IMR-90 (cell line): ENCODE measurements at regions not wholly inside any gene's neighbourhood (a gene's known extent, or its start where the extent isn't known, plus 50 kb on each side); places are given as distances from the start of the nearest gene placed in this dataset.

ENCODE experiments used
- ATAC-seq: fragments of 200-7000 bp; cut with Tn5 transposase; 2 replicates; pipeline ENCODE4 v1.9.1; 2020; ENCODE audit warnings: low read depth, mild to moderate bottlenecking, moderate library complexity
- BruUV-seq: library from RNA; stranded (reverse); fragments of 400-500 nt; replicated peaks from 2 replicates; lab custom pipeline; 2021; lab: Mats Ljungman, UMichigan
- CTCF ChIA-PET: fragments of 300-600 bp; formaldehyde crosslinking; extraction: SDS; loops from one replicate; lab custom pipeline; 2021; ENCODE audit warnings: antibody characterized with exemption; lab: Yijun Ruan, JAX
- POLR2A ChIA-PET: fragments of 300-600 bp; sonication (Branson Sonifier 250); formaldehyde crosslinking; loops from one replicate; lab custom pipeline; 2022; ENCODE audit warnings: antibody characterized with exemption; ENCODE audit not compliant: unreplicated experiment; lab: Charles Lee
- DNase-seq: peaks from one replicate; pipeline ENCODE4 v3.0.0; 2013
- H2AFZ ChIP-seq: replicated peaks from 2 replicates; pipeline ENCODE3; 2013; ENCODE audit warnings: low read length, mild to moderate bottlenecking; ENCODE audit not compliant: poor library complexity
- H2AK5ac ChIP-seq: 2 replicates; pipeline ENCODE4 v1.6.1; 2013; ENCODE audit warnings: low read depth, low read length, inconsistent platforms
- H2AK9ac ChIP-seq: replicated peaks from 2 replicates; pipeline ENCODE3; 2013; ENCODE audit warnings: mild to moderate bottlenecking, low read depth, low read length, moderate library complexity; ENCODE audit not compliant: poor library complexity
- H2BK120ac ChIP-seq: 2 replicates; pipeline ENCODE4 v1.6.1; 2013; ENCODE audit warnings: low read depth, low read length, inconsistent platforms
- H2BK15ac ChIP-seq: 3 replicates; pipeline ENCODE4 v1.6.1; 2013; ENCODE audit warnings: low read depth, low read length, inconsistent platforms
- H2BK20ac ChIP-seq: 2 replicates; pipeline ENCODE4 v1.6.1; 2013; ENCODE audit warnings: low read depth, mild to moderate bottlenecking, inconsistent platforms, low read length, moderate library complexity
- H2BK5ac ChIP-seq: 2 replicates; pipeline ENCODE4 v1.6.1; 2013; ENCODE audit warnings: mild to moderate bottlenecking, low read depth, low read length, inconsistent platforms; ENCODE audit not compliant: poor library complexity, severe bottlenecking
- H3K14ac ChIP-seq: replicated peaks from 2 replicates; pipeline ENCODE4 v1.6.1; 2013; ENCODE audit warnings: low read depth, low read length, inconsistent platforms
- H3K18ac ChIP-seq: 2 replicates; pipeline ENCODE4 v1.6.1; 2013; ENCODE audit warnings: low read depth, low read length, control low read depth
- H3K23ac ChIP-seq: 2 replicates; pipeline ENCODE4 v1.6.1; 2013; ENCODE audit warnings: low read depth, low read length, inconsistent platforms
- H3K27ac ChIP-seq: 2 replicates; pipeline ENCODE4 v1.5.1; 2013; ENCODE audit warnings: mild to moderate bottlenecking, control low read depth, low read length; ENCODE audit not compliant: insufficient read depth
- H3K27me3 ChIP-seq: 2 replicates; pipeline ENCODE4 v1.6.1; 2013; ENCODE audit warnings: low read length; ENCODE audit not compliant: control insufficient read depth, insufficient read depth
- H3K36me3 ChIP-seq: 2 replicates; pipeline ENCODE4 v1.6.1; 2013; ENCODE audit warnings: low read length, mixed read lengths; ENCODE audit not compliant: control insufficient read depth, insufficient read depth
- H3K4ac ChIP-seq: 2 replicates; pipeline ENCODE4 v1.6.1; 2013; ENCODE audit warnings: low read depth, low read length, inconsistent platforms
- H3K4me1 ChIP-seq: 2 replicates; pipeline ENCODE4 v1.6.1; 2013; ENCODE audit warnings: low read length, mixed read lengths; ENCODE audit not compliant: control insufficient read depth, insufficient read depth
- H3K4me2 ChIP-seq: 2 replicates; pipeline ENCODE4 v1.6.1; 2013; ENCODE audit warnings: low read depth, mild to moderate bottlenecking, control low read depth, low read length, moderate library complexity
- H3K4me3 ChIP-seq: 2 replicates; pipeline ENCODE4 v1.5.1; 2013; ENCODE audit warnings: low read depth, mild to moderate bottlenecking, control low read depth, low read length, moderate library complexity; ENCODE audit not compliant: insufficient read depth
- H3K56ac ChIP-seq: 2 replicates; pipeline ENCODE4 v1.6.1; 2013; ENCODE audit warnings: low read length, inconsistent platforms; ENCODE audit not compliant: insufficient read depth; ENCODE audit errors: extremely low read depth
- H3K79me1 ChIP-seq, 2 experiments: 2 replicates each; pipeline ENCODE4 v1.6.1; 2013; ENCODE audit warnings: low read length in 2 of 2, inconsistent platforms in 1 of 2, low read depth in 1 of 2
- H3K9ac ChIP-seq: 2 replicates; pipeline ENCODE4 v1.6.1; 2013; ENCODE audit warnings: low read depth, low read length, control low read depth
- H3K9me1 ChIP-seq: 2 replicates; pipeline ENCODE4 v1.6.1; 2013; ENCODE audit warnings: low read length, inconsistent platforms; ENCODE audit not compliant: insufficient read depth
- H3K9me3 ChIP-seq: 2 replicates; pipeline ENCODE4 v1.6.1; 2013; ENCODE audit warnings: low read length; ENCODE audit not compliant: control insufficient read depth, insufficient read depth
- H4K20me1 ChIP-seq: 2 replicates; pipeline ENCODE4 v1.6.1; 2013; ENCODE audit warnings: low read length, inconsistent platforms; ENCODE audit not compliant: insufficient read depth
- H4K5ac ChIP-seq: 2 replicates; pipeline ENCODE4 v1.6.1; 2013; ENCODE audit warnings: mild to moderate bottlenecking, low read depth, low read length, control low read depth
- H4K8ac ChIP-seq, 2 experiments: 2 replicates each; pipeline ENCODE4 v1.6.1; 2013; ENCODE audit warnings: low read depth in 2 of 2, low read length in 2 of 2, control low read depth in 1 of 2, inconsistent platforms in 1 of 2
- H4K91ac ChIP-seq: 2 replicates; pipeline ENCODE4 v1.6.1; 2013; ENCODE audit warnings: low read depth, low read length, inconsistent platforms; ENCODE audit not compliant: insufficient read depth
- whole genome bisulfite sequencing, 2 experiments: methylation state at CpG; one replicate each; pipeline versions ENCODE4 v1.1.5 to v1.1.7; 2013; ENCODE audit warnings: missing lambda C conversion rate in 2 of 2; ENCODE audit not compliant: insufficient read length in 1 of 2; ENCODE audit errors: extremely low coverage in 2 of 2; 5-methylcytosine and 5-hydroxymethylcytosine counted together
- dilution Hi-C: fragments of 300-500 bp; cut with HindIII; formaldehyde crosslinking; loops from one replicate; pipeline ENCODE4 v1.14.3; 2018; ENCODE audit warnings: low sequenced_read_pairs; ENCODE audit not compliant: unreplicated experiment
- in situ Hi-C: fragments of 300-500 bp; cut with MboI; formaldehyde crosslinking; loops from 3 replicates; pipeline ENCODE4 v1.14.3; 2019; ENCODE audit warnings: low sequenced_read_pairs, inconsistent platforms, mixed read lengths
- intact Hi-C: fragments of 100-400 bp; cut with micrococcal nuclease; formaldehyde crosslinking; loops from 2 replicates; pipeline ENCODE4 v1.10.0; 2022
- TF ChIP-seq, protein P1 (sequence below): fragments of 150-350 bp; IDR thresholded peaks from 2 replicates; pipeline ENCODE4 v1.6.1; 2017; ENCODE audit warnings: mild to moderate bottlenecking, antibody characterized with exemption, low read length, low read depth

DNA sequence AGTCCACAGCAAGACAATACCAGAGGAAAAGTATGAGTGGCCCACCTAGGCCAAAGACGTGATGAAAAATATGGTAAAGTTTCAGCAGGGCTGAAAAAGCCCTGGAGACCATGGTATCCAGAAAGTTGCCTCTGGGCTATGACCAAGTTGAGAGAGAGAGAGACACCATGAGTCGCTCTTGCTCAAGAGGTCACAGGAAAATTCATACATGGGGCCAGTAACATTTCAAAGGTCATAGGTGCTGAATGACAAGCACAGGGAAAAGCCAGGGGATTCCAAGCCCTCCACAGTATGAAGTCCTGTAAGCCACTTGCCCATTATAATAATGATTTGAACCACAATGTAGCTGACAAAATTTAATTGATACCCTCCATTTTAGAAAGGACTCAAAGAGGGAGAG, 657.7 kb upstream of the CITED2 start:
- Histone ChIP-seq H3K23ac (no peak overlapping the region), H3K27me3 (no peaks in the 10 kb centered on the region), H4K8ac (no peak overlapping the region), H3K56ac (no peak overlapping the region), H2BK20ac (no peak overlapping the region), H2AK5ac (no peak overlapping the region), H3K27ac (no peak overlapping the region), H4K5ac (no peak overlapping the region), H3K9ac (no peak overlapping the region), H3K4me2 (no peak overlapping the region), H2AFZ (no peak overlapping the region), H2BK120ac (0 out of 2 replicates have a peak overlapping the region, but pooled peaks have one; percentile 19), H3K4me3 (no peak overlapping the region), H3K4me1 (no peaks in the 10 kb centered on the region), H2BK5ac (no peak overlapping the region), H3K79me1 (no peaks in the 10 kb centered on the region), H4K91ac (no peak overlapping the region), H3K4ac (no peak overlapping the region), H3K14ac (peak overlapping the region; percentile 36; the same call in 1 of the 2 replicates), H3K18ac (no peak overlapping the region), H3K9me3 (peaks cover 4% of the 10 kb centered on the region; the same call in 1 of the 2 replicates), H3K36me3 (no peaks in the 10 kb centered on the region), H2AK9ac (no peak overlapping the region), H3K9me1 (no peaks in the 10 kb centered on the region), H4K20me1 (no peaks in the 10 kb centered on the region), H2BK15ac (no peak overlapping the region)
- no CpG with 5 or more reads among the region's 2 CpGs for WGBS, 2 experiments
- no peak for ATAC-seq
- ChIA-PET POLR2A (no interaction called here), CTCF (interaction anchor here (0.7 kb wide), 1 partner anchor 171 kb away, joined by 3 read pairs; no protein-coding TSS in a partner anchor)
- no peak for DNase-seq
- TF ChIP-seq, protein P1, sequence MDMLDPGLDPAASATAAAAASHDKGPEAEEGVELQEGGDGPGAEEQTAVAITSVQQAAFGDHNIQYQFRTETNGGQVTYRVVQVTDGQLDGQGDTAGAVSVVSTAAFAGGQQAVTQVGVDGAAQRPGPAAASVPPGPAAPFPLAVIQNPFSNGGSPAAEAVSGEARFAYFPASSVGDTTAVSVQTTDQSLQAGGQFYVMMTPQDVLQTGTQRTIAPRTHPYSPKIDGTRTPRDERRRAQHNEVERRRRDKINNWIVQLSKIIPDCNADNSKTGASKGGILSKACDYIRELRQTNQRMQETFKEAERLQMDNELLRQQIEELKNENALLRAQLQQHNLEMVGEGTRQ: no peak
- dilution Hi-C loops: no loop called here
- no TSS peak for BruUV-seq
- in situ Hi-C loops: no loop called here
- intact Hi-C loops: no loop called here
